ENCODE measurements at regions not wholly inside any gene's neighbourhood (a gene's known extent, or its start where the extent isn't known, plus 50 kb on each side); places are given as distances from the start of the nearest gene placed in this dataset.

GRCh38 chr3:94912656-94913055 is 849.8 kb downstream of the NSUN3 start:
- no peak overlapping the region for H3K27ac ChIP-seq (ENCODE audit: low read depth in 1 of 2, low read length in 2 of 2)
- no peak for DNase-seq
- no peaks in the 10 kb centered on the region for H3K79me2 ChIP-seq (ENCODE audit: insufficient read depth, low read length)
- WGBS (ENCODE audit: insufficient coverage), result no CpG with 5 or more reads among the region's 3 CpGs
- Mint-ChIP-seq H3K27me3 (ENCODE audit: low read depth in 3 of 3) (peaks cover 0 to 3% (median 0%) of the 10 kb centered on the region in 3 donors), H3K27ac (no peak overlapping the region), H3K36me3 (no peaks in the 10 kb centered on the region), H3K4me3 (no peak overlapping the region), H3K9me3 (peaks cover 0 to 10% (median 0%) of the 10 kb centered on the region in 7 donors), H3K4me1 (no peaks in the 10 kb centered on the region)
- no peaks in the 10 kb centered on the region for H3K36me3 ChIP-seq (replicated peaks in 1 of 2; ENCODE audit: control insufficient read depth in 1 of 2, insufficient read depth in 2 of 2, low read length in 2 of 2)
- intact Hi-C loops (cut with micrococcal nuclease), result no loop called here
- no peak overlapping the region for H3K9ac ChIP-seq (ENCODE audit: insufficient read depth, low read length, poor library complexity, severe bottlenecking)
- no peaks in the 10 kb centered on the region for H4K20me1 ChIP-seq (ENCODE audit: insufficient read depth, low read length)
- no peaks in the 10 kb centered on the region for H3K9me3 ChIP-seq (replicated peaks in 1 of 2; ENCODE audit: control insufficient read depth in 1 of 2, insufficient read depth in 1 of 2, low read length in 2 of 2)
- H3K4me3 ChIP-seq (replicated peaks in 1 of 3; ENCODE audit: low read depth in 2 of 3, low read length in 3 of 3), result no peak overlapping the region
- H3K27me3 ChIP-seq (ENCODE audit: control insufficient read depth in 2 of 2, insufficient read depth in 2 of 2, low read length in 2 of 2), result no peaks in the 10 kb centered on the region
- TF ChIP-seq, protein P1, sequence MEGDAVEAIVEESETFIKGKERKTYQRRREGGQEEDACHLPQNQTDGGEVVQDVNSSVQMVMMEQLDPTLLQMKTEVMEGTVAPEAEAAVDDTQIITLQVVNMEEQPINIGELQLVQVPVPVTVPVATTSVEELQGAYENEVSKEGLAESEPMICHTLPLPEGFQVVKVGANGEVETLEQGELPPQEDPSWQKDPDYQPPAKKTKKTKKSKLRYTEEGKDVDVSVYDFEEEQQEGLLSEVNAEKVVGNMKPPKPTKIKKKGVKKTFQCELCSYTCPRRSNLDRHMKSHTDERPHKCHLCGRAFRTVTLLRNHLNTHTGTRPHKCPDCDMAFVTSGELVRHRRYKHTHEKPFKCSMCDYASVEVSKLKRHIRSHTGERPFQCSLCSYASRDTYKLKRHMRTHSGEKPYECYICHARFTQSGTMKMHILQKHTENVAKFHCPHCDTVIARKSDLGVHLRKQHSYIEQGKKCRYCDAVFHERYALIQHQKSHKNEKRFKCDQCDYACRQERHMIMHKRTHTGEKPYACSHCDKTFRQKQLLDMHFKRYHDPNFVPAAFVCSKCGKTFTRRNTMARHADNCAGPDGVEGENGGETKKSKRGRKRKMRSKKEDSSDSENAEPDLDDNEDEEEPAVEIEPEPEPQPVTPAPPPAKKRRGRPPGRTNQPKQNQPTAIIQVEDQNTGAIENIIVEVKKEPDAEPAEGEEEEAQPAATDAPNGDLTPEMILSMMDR (IDR thresholded peaks at IDR 0.05), result no peak
- H2AFZ ChIP-seq (ENCODE audit: insufficient read depth, low read depth, low read length, poor library complexity, severe bottlenecking), result no peak overlapping the region
- no peaks in the 10 kb centered on the region for H3K4me1 ChIP-seq (ENCODE audit: control insufficient read depth in 1 of 2, insufficient read depth in 2 of 2, low read length in 2 of 2)
- no peak overlapping the region for H3K4me2 ChIP-seq (replicated peaks; ENCODE audit: extremely low read depth, low read length, poor library complexity, severe bottlenecking)

DNA sequence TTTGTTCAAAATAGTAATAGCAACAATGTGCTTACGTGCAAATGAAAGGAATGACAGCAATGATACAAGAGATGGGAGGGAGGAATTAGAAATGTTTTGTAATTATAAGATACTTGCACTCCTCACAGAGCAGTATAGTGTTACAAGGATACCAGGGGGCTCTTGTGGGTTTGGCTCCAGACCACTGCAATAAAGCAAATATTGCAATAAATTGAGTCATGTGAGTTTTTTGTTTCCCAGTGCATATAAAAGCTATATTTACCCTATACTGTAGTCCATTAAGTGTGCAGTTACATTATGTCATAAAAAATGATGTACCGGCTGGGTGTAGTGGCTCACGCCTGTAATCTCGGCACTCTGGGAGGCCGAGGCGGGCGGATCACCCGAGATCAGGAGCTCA is 864.3 kb downstream of the NSUN3 start:
- Mint-ChIP-seq H3K9me3 (peaks cover 0 to 6% (median 0%) of the 10 kb centered on the region in 7 donors), H3K4me1 (no peaks in the 10 kb centered on the region), H3K27me3 (ENCODE audit: low read depth in 3 of 3) (no peaks in the 10 kb centered on the region), H3K4me3 (no peak overlapping the region), H3K27ac (no peak overlapping the region), H3K36me3 (no peaks in the 10 kb centered on the region)
- TF ChIP-seq, protein P1 (IDR thresholded peaks at IDR 0.05), result no peak
- no peaks in the 10 kb centered on the region for H4K20me1 ChIP-seq (ENCODE audit: insufficient read depth, low read length)
- H3K4me2 ChIP-seq (replicated peaks; ENCODE audit: extremely low read depth, low read length, poor library complexity, severe bottlenecking), result no peak overlapping the region
- H3K4me3 ChIP-seq (replicated peaks in 1 of 3; ENCODE audit: low read depth in 2 of 3, low read length in 3 of 3), result no peak overlapping the region
- DNase-seq, result no peak
- no peaks in the 10 kb centered on the region for H3K4me1 ChIP-seq (ENCODE audit: control insufficient read depth in 1 of 2, insufficient read depth in 2 of 2, low read length in 2 of 2)
- no peaks in the 10 kb centered on the region for H3K9me3 ChIP-seq (replicated peaks in 1 of 2; ENCODE audit: control insufficient read depth in 1 of 2, insufficient read depth in 1 of 2, low read length in 2 of 2)
- H3K27ac ChIP-seq (ENCODE audit: low read depth in 1 of 2, low read length in 2 of 2), result no peak overlapping the region
- no peaks in the 10 kb centered on the region for H3K79me2 ChIP-seq (ENCODE audit: insufficient read depth, low read length)
- intact Hi-C loops (cut with micrococcal nuclease), result no loop called here
- 100% methylated on average over 5 of the region's 8 CpGs for WGBS (ENCODE audit: insufficient coverage)
- no peaks in the 10 kb centered on the region for H3K27me3 ChIP-seq (ENCODE audit: control insufficient read depth in 2 of 2, insufficient read depth in 2 of 2, low read length in 2 of 2)
- H3K9ac ChIP-seq (ENCODE audit: insufficient read depth, low read length, poor library complexity, severe bottlenecking), result no peak overlapping the region
- no peak overlapping the region for H2AFZ ChIP-seq (ENCODE audit: insufficient read depth, low read depth, low read length, poor library complexity, severe bottlenecking)
- no peaks in the 10 kb centered on the region for H3K36me3 ChIP-seq (replicated peaks in 1 of 2; ENCODE audit: control insufficient read depth in 1 of 2, insufficient read depth in 2 of 2, low read length in 2 of 2)

Measured in CD14-positive monocyte (primary cell).